T-cell (primary cell): ENCODE measurements at regions not wholly inside any gene's neighbourhood (a gene's known extent, or its start where the extent isn't known, plus 50 kb on each side); places are given as distances from the start of the nearest gene placed in this dataset.
"Not testable (repeated sequence)": the region's sequence is repeated elsewhere in the genome, so short reads cannot be mapped to it uniquely, and the experiment has no call there.

Experiments used
- ATAC-seq, 4 experiments: fragments of 200-7000 bp in 3 of 4; fragments of 150-1000 bp in 1 of 4; cut with Tn5 transposase; replicated peaks in 1 of 4; 1 replicate in 3 of 4; 2 replicates in 1 of 4; pipeline ENCODE4 v1.10.0; 2021; ENCODE audit warnings: moderate library complexity in 3 of 4, mild to moderate bottlenecking in 2 of 4, moderate number of reproducible peaks in 1 of 4
- CTCF ChIA-PET, 2 donors: fragments of 300-600 bp; sonication (Branson Sonifier 250); formaldehyde crosslinking; loops; one replicate each; lab custom pipeline; 2022; ENCODE audit warnings: antibody characterized with exemption in 2 of 2; lab: Charles Lee
- POLR2A ChIA-PET, 2 donors: fragments of 300-600 bp; sonication (Branson Sonifier 250); formaldehyde crosslinking; loops; one replicate each; lab custom pipeline; 2022; ENCODE audit warnings: antibody characterized with exemption in 2 of 2; lab: Charles Lee
- DNase-seq, 35 experiments: peaks; one replicate each; pipeline versions ENCODE4 v3.0.0 to v3.0.0-alpha.2; 2013 to 2023
- H3K27ac ChIP-seq: one replicate; pipeline ENCODE4 v1.5.1; 2013; ENCODE audit warnings: low read length
- H3K27me3 ChIP-seq, 2 experiments: replicated peaks in 1 of 2; 1 replicate in 1 of 2; 2 replicates in 1 of 2; pipeline versions ENCODE4 v1.6.1 to v1.7.0; 2013; ENCODE audit warnings: low read length in 1 of 2, mixed read lengths in 1 of 2; ENCODE audit not compliant: control insufficient read depth in 2 of 2, insufficient read depth in 2 of 2; ENCODE audit errors: extremely low read depth in 1 of 2
- H3K36me3 ChIP-seq, 2 donors: 1 replicate in 1 of 2; 2 replicates in 1 of 2; pipeline versions ENCODE4 v1.6.1 to v1.7.0; 2013; ENCODE audit warnings: low read length in 1 of 2; ENCODE audit not compliant: control insufficient read depth in 2 of 2, insufficient read depth in 1 of 2; ENCODE audit errors: extremely low read depth in 1 of 2
- H3K4me1 ChIP-seq, 2 experiments: 1 replicate in 1 of 2; 2 replicates in 1 of 2; pipeline versions ENCODE4 v1.6.1 to v1.7.0; 2013; ENCODE audit warnings: low read length in 2 of 2, mixed read lengths in 1 of 2; ENCODE audit not compliant: insufficient read depth in 2 of 2, control insufficient read depth in 1 of 2; ENCODE audit errors: extremely low read depth in 1 of 2
- H3K4me3 ChIP-seq, 2 donors: 1 replicate in 1 of 2; 2 replicates in 1 of 2; pipeline versions ENCODE4 v1.5.1 to v1.7.0; 2013; ENCODE audit warnings: mild to moderate bottlenecking in 2 of 2, low read length in 1 of 2, moderate library complexity in 1 of 2; ENCODE audit not compliant: control insufficient read depth in 1 of 2; ENCODE audit errors: extremely low read depth in 1 of 2
- H3K9me3 ChIP-seq: 2 replicates; pipeline ENCODE4 v1.7.0; 2013
- H3K27ac Mint-ChIP-seq, 2 donors: one replicate each; pipeline ENCODE4 v1.8.0; 2020 to 2021; ENCODE audit warnings: mild to moderate bottlenecking in 2 of 2, mixed read lengths in 2 of 2
- H3K27me3 Mint-ChIP-seq, 2 donors: one replicate each; pipeline ENCODE4 v1.8.0; 2021 to 2022; ENCODE audit warnings: mixed read lengths in 2 of 2
- H3K36me3 Mint-ChIP-seq: one replicate; pipeline ENCODE4 v1.8.0; 2021; ENCODE audit warnings: mixed read lengths
- H3K4me1 Mint-ChIP-seq, 3 donors: one replicate each; pipeline ENCODE4 v1.8.0; 2020 to 2022; ENCODE audit warnings: mixed read lengths in 3 of 3, mild to moderate bottlenecking in 1 of 3
- H3K4me3 Mint-ChIP-seq, 3 donors: one replicate each; pipeline ENCODE4 v1.8.0; 2020 to 2022; ENCODE audit warnings: mild to moderate bottlenecking in 3 of 3, mixed read lengths in 3 of 3, moderate library complexity in 3 of 3
- H3K9me3 Mint-ChIP-seq, 3 donors: one replicate each; pipeline ENCODE4 v1.8.0; 2020 to 2022; ENCODE audit warnings: mixed read lengths in 3 of 3
- WGBS: methylation state at CpG from one replicate; pipeline ENCODE4 v1.1.5; 2013; ENCODE audit warnings: missing lambda C conversion rate; ENCODE audit not compliant: insufficient coverage; 5-methylcytosine and 5-hydroxymethylcytosine counted together

DNA sequence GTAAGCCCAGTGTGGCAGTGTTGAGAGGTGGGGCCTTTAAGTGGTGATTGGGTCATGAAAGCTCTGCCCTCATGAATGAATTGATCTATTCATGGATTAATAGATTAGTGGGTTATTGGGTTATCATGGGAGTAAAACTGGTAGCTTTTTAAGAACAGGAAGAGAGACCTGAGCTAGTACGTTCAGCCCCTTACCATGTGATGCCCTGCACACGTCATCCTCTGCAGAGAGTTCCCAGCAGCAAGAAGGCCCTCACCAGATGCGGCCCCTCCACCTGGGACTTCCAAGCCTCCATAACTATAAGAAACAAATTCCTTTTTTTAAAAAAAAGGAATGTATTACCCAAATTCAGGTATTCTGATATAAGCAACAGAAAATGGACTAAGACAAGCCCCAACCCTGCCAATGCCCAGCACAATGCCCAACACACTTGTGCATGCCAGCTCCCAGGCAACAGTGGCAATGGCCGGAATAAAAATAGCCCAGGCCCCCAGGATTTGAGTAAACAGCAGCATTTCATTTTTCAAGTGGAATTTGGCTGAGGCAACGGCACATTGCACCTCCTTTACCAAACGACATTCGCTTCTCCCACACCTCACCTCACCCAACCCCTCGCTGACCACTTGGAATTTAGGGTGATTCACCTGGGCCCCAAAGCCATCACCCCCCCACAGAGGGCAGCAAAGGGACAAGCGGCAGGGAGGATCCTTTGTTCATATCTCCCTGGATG, 215.9 kb downstream of the TOMM20 start:
- no peaks in the 10 kb centered on the region for H3K36me3 Mint-ChIP-seq
- DNase-seq: peak in 15 of 35 experiments; percentile 8 to 51 (median 18)
- peak overlapping the region; percentile 79 for H3K27ac ChIP-seq
- peaks cover 31 to 40% (median 36%) of the 10 kb centered on the region in 3 donors for H3K4me1 Mint-ChIP-seq
- CTCF ChIA-PET: no interaction called here
- no peaks in the 10 kb centered on the region for H3K27me3 ChIP-seq
- H3K27ac Mint-ChIP-seq: peak overlapping the region; percentile 87 to 90
- H3K9me3 ChIP-seq: no peaks in the 10 kb centered on the region
- peak overlapping the region in 1 of 3 donors; percentile 50 for H3K4me3 Mint-ChIP-seq
- WGBS: 93% methylated on average over 2 of the region's 9 CpGs
- H3K36me3 ChIP-seq: no peaks in the 10 kb centered on the region
- no peak overlapping the region for H3K4me3 ChIP-seq
- H3K9me3 Mint-ChIP-seq: no peaks in the 10 kb centered on the region
- POLR2A ChIA-PET: interaction anchor here in 1 of 2 donors (0.6 kb wide), 1 partner anchor 189 kb away, joined by 6 read pairs; no protein-coding TSS in a partner anchor
- H3K4me1 ChIP-seq: peaks cover 10 to 24% of the 10 kb centered on the region in 2 experiments
- peak in 3 of 4 experiments; percentile 30 to 62 (median 48) for ATAC-seq
- H3K27me3 Mint-ChIP-seq: no peaks in the 10 kb centered on the region

DNA sequence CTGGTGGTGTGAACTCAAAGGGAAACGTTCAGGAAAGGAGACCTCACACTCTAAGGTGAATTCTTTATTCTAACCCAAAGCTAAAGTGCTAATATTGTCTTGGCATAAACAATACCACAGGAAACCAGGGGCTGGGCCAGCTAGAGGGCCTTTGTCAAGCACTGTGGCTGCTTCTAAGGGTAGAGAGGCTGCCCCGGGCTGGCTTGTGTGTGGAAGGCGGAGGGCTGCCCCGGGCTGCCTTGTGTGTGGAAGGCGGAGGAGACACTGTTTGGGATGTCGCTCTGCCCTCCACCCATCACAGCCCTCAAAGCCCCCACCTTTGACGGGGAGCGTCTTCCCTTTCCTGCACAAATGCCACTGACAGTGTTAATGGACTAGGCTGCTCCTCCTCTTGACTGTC, 216.8 kb downstream of the TOMM20 start:
- no peaks in the 10 kb centered on the region for H3K36me3 Mint-ChIP-seq
- ChIA-PET CTCF (interaction anchor here in 1 of 2 donors (0.6 to 1.2 kb wide), 3 partner anchors 14 to 100 kb away, joined by 3 to 7 read pairs (median 4); no protein-coding TSS in a partner anchor), POLR2A (interaction anchor here (0.6 to 0.7 kb wide), 2 partner anchors 44 to 311 kb away, joined by 3 read pairs; no protein-coding TSS in a partner anchor)
- H3K4me3 Mint-ChIP-seq: peak overlapping the region in 1 of 3 donors; percentile 50
- peaks cover 31 to 38% (median 36%) of the 10 kb centered on the region in 3 donors for H3K4me1 Mint-ChIP-seq
- DNase-seq (peak in 34 of 35 experiments; percentile 14 to 72 (median 52)), ATAC-seq (peak; percentile 75 to 94 (median 88))
- no peaks in the 10 kb centered on the region for H3K9me3 Mint-ChIP-seq
- H3K27ac Mint-ChIP-seq: peak overlapping the region; percentile 85 to 90
- H3K4me1 ChIP-seq: peaks cover 10 to 24% of the 10 kb centered on the region in 2 experiments
- H3K27ac ChIP-seq: peak overlapping the region; percentile 79
- no peaks in the 10 kb centered on the region for H3K27me3 ChIP-seq
- H3K36me3 ChIP-seq: no peaks in the 10 kb centered on the region
- no peak overlapping the region for H3K4me3 ChIP-seq
- H3K9me3 ChIP-seq: no peaks in the 10 kb centered on the region
- 50% methylated on average over 2 of the region's 8 CpGs for WGBS
- no peaks in the 10 kb centered on the region for H3K27me3 Mint-ChIP-seq

DNA sequence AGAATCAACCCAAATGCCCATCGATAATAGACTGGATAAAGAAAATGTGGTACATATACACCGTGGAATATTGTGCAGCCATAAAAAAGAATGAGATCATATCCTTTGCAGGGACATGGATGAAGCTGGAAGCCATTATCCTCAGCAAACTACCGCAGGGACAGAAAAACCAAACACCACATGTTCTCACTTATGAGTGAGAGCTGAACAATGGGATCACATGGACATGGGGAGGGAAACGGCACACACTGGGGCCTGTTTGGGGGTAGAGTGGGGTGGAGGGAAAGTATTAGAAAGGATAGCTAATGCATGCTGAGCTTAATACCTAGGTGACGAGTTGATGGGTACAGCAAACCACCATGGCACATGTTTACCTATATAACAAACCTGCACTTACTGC, 217.5 kb downstream of the TOMM20 start:
- Histone ChIP-seq H3K27ac (peak overlapping the region; percentile 79), H3K4me1 (peaks cover 10 to 24% of the 10 kb centered on the region in 2 experiments)
- not testable (repeated sequence) for H3K9me3 ChIP-seq, H3K9me3 Mint-ChIP-seq, H3K27me3 Mint-ChIP-seq, ATAC-seq, H3K36me3 Mint-ChIP-seq, H3K27me3 ChIP-seq, H3K4me3 ChIP-seq, H3K36me3 ChIP-seq
- Mint-ChIP-seq H3K27ac (peak overlapping the region; percentile 85 to 90), H3K4me3 (peak overlapping the region in 1 of 3 donors; percentile 50), H3K4me1 (peaks cover 31 to 38% (median 36%) of the 10 kb centered on the region in 3 donors)
- peak in 1 of 35 experiments; percentile 10 for DNase-seq
- ChIA-PET POLR2A (interaction anchor here in 1 of 2 donors (0.6 to 0.7 kb wide), 2 partner anchors 45 to 306 kb away, joined by 3 read pairs; no protein-coding TSS in a partner anchor), CTCF (interaction anchor here in 1 of 2 donors (1.1 to 1.2 kb wide), 2 partner anchors 15 to 100 kb away, joined by 3 to 7 read pairs; no protein-coding TSS in a partner anchor)
- WGBS: no CpG with 5 or more reads among the region's 5 CpGs

DNA sequence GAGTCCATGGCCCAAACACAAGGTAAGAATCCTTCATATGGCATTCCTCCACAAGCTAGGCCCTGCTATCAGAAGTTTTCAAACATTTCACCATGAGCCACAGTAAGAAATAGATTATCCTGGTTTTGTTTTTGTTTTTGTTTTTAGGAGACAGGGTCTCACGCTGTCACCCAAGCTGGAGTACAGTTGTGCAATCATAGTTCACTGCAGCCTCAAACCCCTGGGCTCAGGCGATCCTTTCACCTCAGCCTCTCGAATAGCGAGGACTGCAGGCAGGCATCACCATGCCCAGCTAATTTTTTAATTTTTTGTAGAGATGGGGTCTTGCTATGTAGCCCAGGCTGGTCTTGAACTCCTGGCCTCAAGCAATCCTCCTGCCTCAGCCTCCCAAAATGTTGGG, 218.8 kb downstream of the TOMM20 start:
- H3K36me3 Mint-ChIP-seq: no peaks in the 10 kb centered on the region
- H3K4me3 Mint-ChIP-seq: no peak overlapping the region
- POLR2A ChIA-PET: no interaction called here
- Histone ChIP-seq H3K4me1 (peaks cover 10 to 24% of the 10 kb centered on the region in 2 experiments), H3K36me3 (no peaks in the 10 kb centered on the region), H3K9me3 (no peaks in the 10 kb centered on the region), H3K4me3 (no peak overlapping the region), H3K27ac (no peak overlapping the region), H3K27me3 (no peaks in the 10 kb centered on the region)
- H3K27ac Mint-ChIP-seq: peak overlapping the region in 1 of 2 donors; percentile 28
- no peak for DNase-seq
- H3K4me1 Mint-ChIP-seq: peaks cover 26 to 38% (median 33%) of the 10 kb centered on the region in 3 donors
- CTCF ChIA-PET: interaction anchor here (0.6 to 0.9 kb wide), 2 partner anchors 347 to 1755 kb away, joined by 3 to 5 read pairs; no protein-coding TSS in a partner anchor
- no peaks in the 10 kb centered on the region for H3K27me3 Mint-ChIP-seq
- 100% methylated on average over 2 of the region's 4 CpGs for WGBS
- ATAC-seq: no peak
- no peaks in the 10 kb centered on the region for H3K9me3 Mint-ChIP-seq

DNA sequence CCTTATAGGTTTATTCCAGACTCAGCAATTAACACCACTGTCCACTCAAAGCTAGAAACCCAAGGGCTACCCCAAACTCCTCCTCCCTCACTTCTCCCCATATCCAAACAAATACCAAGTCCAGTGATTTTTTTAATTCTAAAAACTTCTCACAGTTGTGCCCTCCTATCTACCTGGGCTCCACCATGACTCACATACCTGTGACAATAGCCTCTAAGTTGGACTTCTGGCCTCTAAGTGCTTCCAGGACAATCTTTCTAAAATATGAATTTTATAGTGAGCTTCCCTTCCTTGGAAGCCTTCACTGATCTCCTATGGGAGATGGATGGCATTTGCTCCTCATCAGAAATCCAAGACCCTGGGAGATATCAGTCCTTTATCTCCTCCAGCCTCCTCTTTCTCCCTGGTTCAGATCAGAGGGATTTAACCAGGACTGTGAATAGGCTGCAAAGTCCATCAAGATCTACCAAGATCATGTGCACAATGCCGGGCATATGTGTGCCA, 219.3 kb downstream of the TOMM20 start:
- ChIA-PET CTCF (no interaction called here), POLR2A (no interaction called here)
- Mint-ChIP-seq H3K36me3 (no peaks in the 10 kb centered on the region), H3K4me1 (peaks cover 26 to 36% (median 33%) of the 10 kb centered on the region in 3 donors), H3K27me3 (no peaks in the 10 kb centered on the region), H3K4me3 (no peak overlapping the region), H3K9me3 (no peaks in the 10 kb centered on the region), H3K27ac (no peak overlapping the region)
- H3K4me3 ChIP-seq: no peak overlapping the region
- WGBS: 100% methylated on average over 1 of the region's 1 CpG
- DNase-seq: no peak
- no peaks in the 10 kb centered on the region for H3K36me3 ChIP-seq
- no peaks in the 10 kb centered on the region for H3K27me3 ChIP-seq
- H3K4me1 ChIP-seq: peaks cover 10 to 24% of the 10 kb centered on the region in 2 experiments
- no peak overlapping the region for H3K27ac ChIP-seq
- H3K9me3 ChIP-seq: no peaks in the 10 kb centered on the region
- no peak for ATAC-seq

DNA sequence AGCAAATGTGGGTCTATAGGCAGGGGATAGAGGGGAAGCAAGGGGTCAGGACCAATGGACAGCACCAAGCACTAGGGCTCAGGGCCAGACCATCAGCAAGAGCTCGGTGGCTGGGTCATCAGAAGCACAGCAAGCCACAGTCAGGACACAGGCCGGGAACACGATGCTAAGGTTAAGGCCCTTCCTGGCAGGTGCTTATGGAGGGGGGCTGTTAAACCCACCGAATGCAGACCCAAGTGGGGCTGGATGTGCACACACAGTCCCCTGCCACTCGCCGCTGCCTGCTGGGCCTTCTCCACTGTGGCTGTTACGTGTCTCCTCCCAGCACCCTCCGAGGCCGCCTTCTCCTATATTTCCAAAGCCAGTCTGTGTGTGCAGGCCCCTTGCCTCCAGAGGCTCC, 220.1 kb downstream of the TOMM20 start:
- H3K27ac Mint-ChIP-seq: no peak overlapping the region
- no peaks in the 10 kb centered on the region for H3K36me3 ChIP-seq
- H3K36me3 Mint-ChIP-seq: no peaks in the 10 kb centered on the region
- DNase-seq (no peak), ATAC-seq (no peak)
- POLR2A ChIA-PET: no interaction called here
- H3K27me3 Mint-ChIP-seq: no peaks in the 10 kb centered on the region
- no peak overlapping the region for H3K4me3 Mint-ChIP-seq
- H3K9me3 Mint-ChIP-seq: no peaks in the 10 kb centered on the region
- H3K27ac ChIP-seq: no peak overlapping the region
- no peaks in the 10 kb centered on the region for H3K27me3 ChIP-seq
- H3K4me1 ChIP-seq: peaks cover 10 to 24% of the 10 kb centered on the region in 2 experiments
- H3K4me3 ChIP-seq: no peak overlapping the region
- 91% methylated on average over 9 of the region's 9 CpGs for WGBS
- CTCF ChIA-PET: no interaction called here
- H3K9me3 ChIP-seq: no peaks in the 10 kb centered on the region
- H3K4me1 Mint-ChIP-seq: peaks cover 26 to 33% (median 33%) of the 10 kb centered on the region in 3 donors
